Stimulated activated CD8-positive, alpha-beta memory T cell treated with anti-CD3 and anti-CD28 coated beads, Interleukin-7, amount 100 ng/mL, for 24 hours (primary cell): ENCODE measurements at regions not wholly inside any gene's neighbourhood (a gene's known extent, or its start where the extent isn't known, plus 50 kb on each side); places are given as distances from the start of the nearest gene placed in this dataset.
"Not testable (repeated sequence)": the region's sequence is repeated elsewhere in the genome, so short reads cannot be mapped to it uniquely, and the experiment has no call there.

ENCODE experiments used
- DNase-seq: peaks from one replicate; pipeline ENCODE4 v3.0.0-alpha.2; 2020; ENCODE audit warnings: low read depth

GRCh38 chr5:38148021-38148625 lies 110.2 kb upstream of the EGFLAM start:
- no peak for DNase-seq

GRCh38 chr5:38143384-38143783 lies 115.0 kb upstream of the EGFLAM start:
- no peak for DNase-seq

- DNase-seq, result no peak
Measured at GRCh38 chr5:38141665-38142064, 116.7 kb upstream of the EGFLAM start.

GRCh38 chr5:38138574-38138973 lies 119.8 kb upstream of the EGFLAM start:
- no peak for DNase-seq

- no peak for DNase-seq
Measured at GRCh38 chr5:38135486-38136039, 122.8 kb upstream of the EGFLAM start.

- DNase-seq, result no peak
Measured at GRCh38 chr5:38134810-38135209, 123.5 kb upstream of the EGFLAM start.

GRCh38 chr5:38134294-38134693 lies 124.1 kb upstream of the EGFLAM start:
- not testable (repeated sequence) for DNase-seq

- no peak for DNase-seq
Measured at GRCh38 chr5:38131686-38132085, 126.7 kb upstream of the EGFLAM start.

GRCh38 chr5:38124321-38124720 lies 134.0 kb upstream of the EGFLAM start:
- no peak for DNase-seq

GRCh38 chr5:38121420-38121819 lies 136.9 kb upstream of the EGFLAM start:
- no peak for DNase-seq

GRCh38 chr5:38119836-38120235 lies 138.5 kb upstream of the EGFLAM start:
- DNase-seq, result no peak

GRCh38 chr5:38117784-38118479 lies 140.4 kb upstream of the EGFLAM start:
- DNase-seq, result no peak

GRCh38 chr5:38115318-38115827 lies 143.0 kb upstream of the EGFLAM start:
- no peak for DNase-seq

- DNase-seq, result no peak
Measured at GRCh38 chr5:38113880-38114279, 144.5 kb upstream of the EGFLAM start.

- no peak for DNase-seq
Measured at GRCh38 chr5:38113456-38113855, 144.9 kb upstream of the EGFLAM start.

- no peak for DNase-seq
Measured at GRCh38 chr5:38112938-38113337, 145.4 kb upstream of the EGFLAM start.

GRCh38 chr5:38110130-38110529 lies 148.2 kb upstream of the EGFLAM start:
- DNase-seq, result no peak

- DNase-seq, result no peak
Measured at GRCh38 chr5:38107096-38107495, 151.3 kb upstream of the EGFLAM start.

- no peak for DNase-seq
Measured at GRCh38 chr5:38105801-38106200, 152.6 kb upstream of the EGFLAM start.

- no peak for DNase-seq
Measured at GRCh38 chr5:38105231-38105570, 153.2 kb upstream of the EGFLAM start.

- DNase-seq, result no peak
Measured at GRCh38 chr5:38104497-38105230, 153.7 kb upstream of the EGFLAM start.

- DNase-seq, result no peak
Measured at GRCh38 chr5:38101897-38102296, 156.5 kb upstream of the EGFLAM start.
